HG03196 (cell line): ENCODE measurements at regions not wholly inside any gene's neighbourhood (a gene's known extent, or its start where the extent isn't known, plus 50 kb on each side); places are given as distances from the start of the nearest gene placed in this dataset.

Source experiments
- ATAC-seq: cut with Tn5 transposase; IDR thresholded peaks from one replicate; pipeline ENCODE4 v1.9.1; 2021; ENCODE audit not compliant: unreplicated experiment

GRCh38 chr22:47575291-47575690 lies 812.8 kb downstream of the TBC1D22A start:
- no peak for ATAC-seq

- ATAC-seq, result no peak
These were observed 812.1 kb downstream of the TBC1D22A start for GRCh38 chr22:47574556-47574955.

DNA sequence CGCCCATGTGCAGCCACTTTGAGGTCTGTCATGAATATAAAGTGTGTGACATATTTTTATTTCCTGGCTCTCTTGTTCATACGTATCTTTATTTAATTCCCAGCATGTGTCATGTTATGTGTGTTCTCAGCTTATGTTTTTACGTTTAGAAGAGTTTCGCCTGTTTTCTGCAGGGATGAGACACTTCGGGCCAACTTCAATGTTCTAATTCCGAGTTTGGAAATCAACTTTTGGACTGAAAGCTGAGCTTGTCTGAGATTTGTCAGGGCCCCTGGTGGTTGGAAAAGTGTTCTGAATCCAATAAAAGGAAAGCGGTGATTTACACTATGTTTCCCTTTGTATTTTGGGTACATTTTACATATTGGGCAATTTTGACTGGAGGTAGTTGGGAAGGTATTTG lies 810.7 kb downstream of the TBC1D22A start:
- ATAC-seq, result no peak

DNA sequence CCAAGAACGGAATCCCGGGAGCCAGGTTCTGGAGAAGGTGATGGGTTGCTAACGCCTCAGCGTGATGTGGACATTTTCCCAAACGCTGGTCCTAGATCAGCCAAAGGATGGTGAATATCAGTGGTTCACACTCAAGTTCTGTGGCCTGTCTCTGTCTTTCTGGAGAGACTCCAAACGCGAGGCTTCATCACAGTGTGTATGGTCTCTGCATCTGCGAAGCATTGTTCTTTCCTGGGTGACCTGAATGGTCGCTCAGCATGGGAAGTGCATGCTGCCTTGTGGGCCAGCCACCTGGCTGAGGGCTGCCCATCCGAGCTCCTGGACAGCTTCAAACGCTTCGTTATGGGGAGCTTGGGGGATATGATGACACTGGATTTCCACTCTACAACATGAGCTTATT lies 810.0 kb downstream of the TBC1D22A start:
- no peak for ATAC-seq

- ATAC-seq, result no peak
These were observed 809.2 kb downstream of the TBC1D22A start for GRCh38 chr22:47571616-47572015.

- ATAC-seq, result no peak
These were observed 808.4 kb downstream of the TBC1D22A start for GRCh38 chr22:47570851-47571250.

GRCh38 chr22:47570300-47570685 lies 807.8 kb downstream of the TBC1D22A start:
- ATAC-seq, result no peak

- no peak for ATAC-seq
These were observed 807.2 kb downstream of the TBC1D22A start for GRCh38 chr22:47569389-47570299.

DNA sequence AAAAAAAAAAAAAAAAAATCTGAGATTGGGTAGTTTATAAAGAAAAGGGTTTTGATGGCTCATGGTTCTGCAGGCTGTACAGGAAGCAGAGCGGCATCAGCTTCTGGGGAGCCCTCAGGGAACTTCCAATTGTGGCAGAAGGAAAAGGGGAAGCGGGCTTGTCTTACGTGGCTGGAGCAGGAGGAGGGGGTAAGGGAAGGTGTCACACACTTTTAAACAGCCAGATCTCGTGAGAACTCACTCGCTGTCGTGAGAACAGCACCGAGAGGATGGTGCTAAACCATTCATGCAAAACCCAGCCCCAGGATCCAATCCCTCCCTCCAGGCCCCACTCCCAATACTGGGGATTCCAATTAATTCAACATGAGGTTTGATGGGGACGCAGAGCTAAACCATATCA lies 806.2 kb downstream of the TBC1D22A start:
- no peak for ATAC-seq

DNA sequence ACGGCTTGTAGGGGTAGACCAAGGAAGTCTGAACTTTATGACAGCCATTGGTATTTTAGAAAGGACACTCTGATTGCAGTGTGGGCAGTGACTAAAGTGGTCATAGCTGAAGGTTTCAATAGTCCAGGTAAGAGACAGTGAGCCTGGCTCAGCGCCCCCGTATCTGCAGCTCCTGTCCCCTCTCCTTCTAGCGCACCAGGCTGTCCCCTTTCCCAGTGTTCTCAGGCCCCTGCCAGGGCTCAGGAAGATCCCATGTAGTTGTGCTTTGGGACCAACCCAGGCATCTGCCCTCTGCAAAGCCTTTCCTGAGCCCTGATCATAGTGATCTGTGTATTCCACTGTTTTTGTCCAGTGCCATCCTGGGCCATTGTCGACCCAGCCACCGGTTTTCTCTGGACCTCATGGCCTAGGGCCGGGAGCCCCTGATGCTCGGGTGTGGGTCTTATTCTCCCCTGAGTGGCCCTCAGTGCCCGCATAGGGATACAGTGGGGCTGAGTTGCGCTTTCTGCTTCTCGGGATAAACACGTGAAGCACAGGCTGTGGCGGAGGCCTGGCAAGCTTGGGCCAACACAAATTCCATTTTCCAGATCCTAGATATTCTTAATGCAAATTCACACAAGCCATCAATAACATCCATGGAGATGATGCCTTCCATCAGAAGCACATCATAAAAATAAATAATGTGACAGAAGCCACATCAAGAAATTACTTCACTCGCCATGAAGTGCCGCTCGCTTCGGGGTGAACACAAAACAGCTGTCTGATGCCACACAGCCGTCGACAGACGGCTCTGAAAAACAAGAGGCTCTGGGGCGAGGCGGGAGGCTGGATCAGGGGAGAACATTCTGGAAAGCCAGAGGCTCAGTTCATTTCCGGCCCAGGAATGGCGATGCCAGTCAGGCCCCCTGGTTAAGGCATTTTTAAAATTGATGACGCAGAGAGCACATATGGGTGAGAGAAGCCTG lies 805.0 kb downstream of the TBC1D22A start:
- no peak for ATAC-seq

DNA sequence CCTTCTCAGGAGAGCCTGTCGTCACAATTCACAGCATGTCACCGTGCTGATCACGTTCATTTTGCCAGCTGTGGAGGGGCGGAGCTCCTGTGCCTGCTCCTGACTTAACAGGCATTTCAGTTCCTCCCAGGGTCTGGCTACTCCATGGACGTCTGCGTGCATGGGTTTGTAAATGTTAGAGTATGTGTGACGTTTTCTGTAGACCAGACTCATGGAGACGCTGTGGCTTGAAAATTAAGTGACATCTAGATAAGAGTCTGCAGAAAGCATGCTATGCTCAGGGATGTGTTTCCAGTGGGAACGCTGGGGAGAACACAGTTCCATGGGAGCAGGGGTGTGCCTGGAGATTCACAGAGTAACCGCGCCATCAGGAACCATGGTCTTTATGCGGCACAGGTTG lies 804.0 kb downstream of the TBC1D22A start:
- no peak for ATAC-seq

GRCh38 chr22:47565607-47566006 lies 803.2 kb downstream of the TBC1D22A start:
- no peak for ATAC-seq

GRCh38 chr22:47564651-47565434 lies 802.4 kb downstream of the TBC1D22A start:
- no peak for ATAC-seq

DNA sequence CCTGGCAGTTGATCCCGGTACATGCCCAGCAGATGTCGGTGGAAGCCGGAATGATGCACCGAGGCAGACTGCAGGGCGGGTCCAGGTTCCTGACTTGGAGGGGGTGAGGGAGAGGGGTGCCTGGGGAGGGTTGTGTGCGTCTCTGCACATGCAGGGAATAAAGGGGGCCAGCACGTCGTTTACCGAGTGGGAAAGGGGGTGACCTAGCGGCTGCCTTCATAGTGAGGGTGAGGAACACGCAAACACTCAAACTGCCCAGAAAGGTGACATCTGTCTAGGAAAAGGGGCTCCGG lies 801.7 kb downstream of the TBC1D22A start:
- ATAC-seq, result no peak

- ATAC-seq, result no peak
These were observed 801.1 kb downstream of the TBC1D22A start for GRCh38 chr22:47563406-47564157.

DNA sequence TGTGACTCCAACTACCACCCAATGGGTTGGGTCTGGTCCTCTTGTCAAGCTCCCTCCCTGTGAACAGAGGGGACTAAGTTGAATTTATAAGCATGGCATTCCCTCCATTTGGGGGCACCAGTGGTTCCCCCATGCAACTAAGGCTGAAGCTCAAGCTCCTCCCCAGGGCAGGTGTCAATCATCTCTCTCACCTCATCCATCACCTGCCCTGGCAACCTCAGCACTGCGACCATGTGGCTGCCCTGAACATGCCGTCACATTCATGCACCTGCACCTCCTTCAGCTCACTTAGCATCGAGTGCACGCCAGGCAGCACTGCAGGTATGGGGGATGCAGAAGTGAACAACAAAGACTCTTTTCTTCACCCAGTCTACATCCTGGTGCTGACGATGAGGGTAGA lies 799.3 kb downstream of the TBC1D22A start:
- ATAC-seq, result no peak

DNA sequence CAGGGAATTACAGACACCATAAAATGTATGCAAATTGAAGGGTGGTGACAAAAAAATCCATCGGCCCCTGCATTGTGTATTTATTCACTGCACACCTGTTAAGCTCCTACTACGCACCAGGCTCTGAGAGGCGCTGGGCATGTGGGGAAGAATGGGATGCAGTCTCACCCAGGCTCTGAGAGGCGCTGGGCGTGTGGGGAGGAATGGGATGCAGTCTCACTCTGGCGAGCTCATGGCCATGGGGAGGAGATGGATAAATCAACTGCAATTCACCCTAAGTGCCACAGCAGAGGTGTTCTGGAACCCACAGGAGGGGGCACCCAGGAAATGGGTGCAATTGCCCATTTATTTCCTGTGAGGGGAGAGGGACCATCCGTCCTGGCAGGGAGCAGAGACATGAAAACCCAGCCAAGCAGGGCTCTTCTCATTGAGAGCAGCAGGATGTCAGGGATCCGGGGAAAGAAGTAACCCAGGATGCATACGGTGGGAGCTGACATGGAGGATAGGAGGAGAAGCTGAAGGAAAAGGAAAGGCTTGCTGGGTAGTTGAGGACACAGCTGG lies 798.7 kb downstream of the TBC1D22A start:
- ATAC-seq, result no peak

DNA sequence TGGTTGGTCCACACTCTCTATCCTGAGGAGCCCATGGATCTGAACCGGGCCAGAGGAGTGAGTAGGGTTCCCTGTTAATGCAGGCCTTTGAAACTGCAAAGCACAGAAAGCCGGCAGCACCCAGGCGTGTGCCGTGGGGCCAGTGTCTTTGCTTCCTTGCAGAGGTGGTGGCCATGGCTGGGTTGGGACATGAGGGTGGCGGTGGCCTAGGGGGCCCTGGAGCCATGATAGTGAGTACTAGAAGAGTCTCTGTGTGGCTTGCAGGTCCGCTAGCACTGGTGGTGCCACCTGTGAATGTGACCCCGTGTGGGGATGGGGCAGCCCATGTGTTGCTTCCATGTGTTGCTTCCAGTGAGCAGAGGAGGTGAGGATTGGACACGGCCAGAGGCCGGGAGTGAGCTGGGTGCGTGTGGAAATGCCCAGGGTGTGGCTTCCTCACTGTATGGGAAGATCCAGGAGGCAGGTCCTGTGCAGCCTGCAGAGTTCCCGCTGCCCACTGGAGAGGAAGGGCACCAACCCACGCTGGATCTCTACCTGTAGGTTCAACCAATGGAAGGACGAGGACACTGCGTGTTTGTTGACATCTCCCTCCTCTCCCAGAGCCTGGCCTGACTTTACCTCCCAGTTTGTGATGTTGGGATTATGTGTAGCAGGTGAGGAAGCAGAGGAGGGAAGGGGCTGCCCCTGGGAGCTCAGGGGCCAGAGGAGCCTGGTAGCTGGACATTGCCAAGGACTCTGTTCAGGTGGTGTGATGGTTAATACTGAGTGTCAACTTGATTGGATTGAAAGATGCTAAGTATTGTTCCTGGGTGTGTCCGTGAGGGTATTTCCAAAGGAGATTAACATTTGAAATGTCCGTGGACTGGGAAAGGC lies 796.6 kb downstream of the TBC1D22A start:
- ATAC-seq, result no peak

DNA sequence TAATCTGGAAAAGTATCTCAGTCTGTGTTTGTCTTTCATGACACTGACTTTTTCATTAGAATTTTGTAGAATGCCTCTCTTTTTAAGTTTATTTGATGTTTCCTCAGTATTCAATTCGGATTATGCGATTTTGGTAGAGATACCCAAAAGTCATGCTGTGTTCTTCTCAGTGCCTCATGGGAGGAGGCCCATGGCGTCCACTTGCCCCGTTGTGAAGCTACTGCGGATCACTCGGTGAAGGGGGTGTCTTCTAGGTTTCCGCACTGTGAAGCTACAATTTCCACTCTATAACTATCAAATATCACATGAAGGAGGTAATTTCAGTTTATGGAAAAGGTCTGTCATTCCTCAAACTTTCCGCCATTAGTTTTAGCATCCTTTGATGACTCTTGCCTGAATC lies 794.0 kb downstream of the TBC1D22A start:
- no peak for ATAC-seq
